GM21381 (cell line): ENCODE measurements at regions not wholly inside any gene's neighbourhood (a gene's known extent, or its start where the extent isn't known, plus 50 kb on each side); places are given as distances from the start of the nearest gene placed in this dataset.

Source experiments
- ATAC-seq: cut with Tn5 transposase; IDR thresholded peaks from one replicate; pipeline ENCODE4 v1.9.1; 2021; ENCODE audit warnings: mild to moderate bottlenecking, moderate library complexity; ENCODE audit not compliant: unreplicated experiment

DNA sequence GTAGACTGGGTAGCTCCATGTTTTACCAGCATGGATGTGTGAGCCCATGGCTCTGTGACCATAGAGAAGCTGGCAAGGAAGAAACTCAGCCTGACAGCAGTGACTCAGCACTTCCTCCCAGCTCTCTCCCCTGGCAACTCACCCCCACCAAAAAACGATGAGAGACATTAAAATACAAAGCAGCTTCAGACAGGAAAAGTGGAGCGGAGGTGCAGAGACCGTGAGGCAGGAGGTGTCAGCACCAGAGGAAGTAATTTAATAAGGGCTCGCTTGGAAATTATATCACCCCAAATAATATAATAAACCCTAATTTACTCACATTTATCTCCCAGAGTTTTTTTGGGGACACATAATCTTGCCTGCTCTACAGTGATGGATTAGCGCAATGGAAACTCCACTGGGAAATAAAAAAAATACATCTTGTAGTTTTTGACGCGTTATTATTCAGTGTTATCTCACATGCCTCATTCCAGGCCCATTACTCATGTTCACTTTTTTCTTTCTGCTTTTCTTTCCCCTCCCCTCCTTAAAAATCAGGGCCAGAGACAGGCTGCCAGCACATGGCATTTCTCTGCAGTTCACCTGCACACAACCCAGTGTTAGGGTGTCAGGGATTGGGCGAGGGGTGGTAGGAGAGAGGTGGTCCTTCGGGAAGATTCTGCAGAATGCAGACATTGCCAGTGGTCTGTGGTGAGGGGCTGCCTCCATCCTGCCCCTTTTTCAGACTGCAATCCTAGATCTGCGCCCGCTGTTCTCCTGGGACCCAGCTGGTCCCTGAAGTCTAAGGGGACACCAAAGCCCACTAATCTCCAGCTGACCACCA, 170.8 kb downstream of the BUD13 start:
- no peak for ATAC-seq

- ATAC-seq, result no peak
Observed at GRCh38 chr11:116600930-116601329, 171.9 kb downstream of the BUD13 start.

GRCh38 chr11:116598556-116598955, 174.2 kb downstream of the BUD13 start:
- no peak for ATAC-seq

DNA sequence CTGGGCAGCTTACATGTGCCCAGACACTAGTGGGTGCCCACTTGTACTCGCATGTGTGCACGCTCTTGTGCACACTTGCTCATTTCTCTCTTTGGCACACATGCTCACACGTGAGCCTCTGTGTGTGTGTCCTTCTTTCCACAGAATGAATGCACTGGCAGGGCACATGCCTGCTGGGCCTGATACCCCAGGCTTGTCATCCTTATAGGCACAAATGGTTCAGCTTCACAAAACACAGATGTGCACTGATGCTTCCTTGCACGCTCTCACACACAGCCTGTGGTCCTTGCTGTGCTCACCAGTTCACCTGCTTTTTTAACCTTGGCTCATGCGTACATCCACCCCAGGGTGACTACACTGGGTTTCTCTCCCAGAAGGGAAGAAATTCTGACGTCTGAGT, 174.8 kb downstream of the BUD13 start:
- no peak for ATAC-seq

DNA sequence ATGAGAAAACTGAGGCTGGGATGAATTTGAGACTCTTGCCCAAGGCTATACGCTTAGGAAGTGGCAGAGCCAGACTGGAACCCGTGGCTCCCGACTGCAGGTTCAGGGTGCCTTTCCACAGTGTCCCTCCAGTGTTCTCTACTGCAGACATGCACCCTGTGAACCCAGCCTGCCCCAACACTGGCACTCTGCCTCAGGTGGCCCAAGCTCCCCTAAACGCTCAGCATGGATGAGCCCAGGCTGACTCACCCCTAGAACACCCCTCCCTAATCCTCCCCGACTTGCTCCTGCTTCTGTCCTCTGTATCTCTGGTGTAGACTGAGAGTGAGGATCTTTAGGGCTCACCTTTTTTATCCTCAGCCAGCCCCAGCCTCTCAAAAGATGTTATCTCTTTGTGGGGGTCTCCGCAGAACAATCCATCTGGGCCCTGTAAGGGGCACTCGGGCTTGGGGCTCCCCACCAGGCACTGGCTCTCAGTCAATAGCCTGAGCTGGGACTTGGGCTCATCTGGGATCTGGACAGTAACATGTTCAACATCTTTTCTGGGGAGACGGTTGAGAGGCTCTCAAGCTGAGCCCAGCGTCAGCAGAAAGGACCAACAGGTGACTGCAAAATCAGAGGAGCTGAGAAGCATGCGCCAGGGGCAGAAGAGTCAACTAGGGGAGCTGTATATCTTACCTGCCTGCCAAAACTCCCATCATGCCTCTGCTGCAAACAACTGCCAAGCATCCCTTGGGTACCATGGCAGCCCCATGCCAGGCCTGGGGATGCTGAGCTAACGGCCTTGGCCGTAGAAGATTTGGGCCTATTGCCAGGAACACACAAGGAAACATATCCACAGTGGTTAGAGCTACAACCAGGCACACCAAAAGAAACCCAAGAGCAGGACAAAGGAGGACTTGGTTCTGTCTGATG, 176.2 kb downstream of the BUD13 start:
- no peak for ATAC-seq

- ATAC-seq, result no peak
Observed at GRCh38 chr11:116595305-116595880, 177.4 kb downstream of the BUD13 start.

- no peak for ATAC-seq
Observed at GRCh38 chr11:116590844-116591570, 181.8 kb downstream of the BUD13 start.

GRCh38 chr11:116589402-116589801, 183.4 kb downstream of the BUD13 start:
- no peak for ATAC-seq

GRCh38 chr11:116586392-116586791, 186.4 kb downstream of the BUD13 start:
- no peak for ATAC-seq

DNA sequence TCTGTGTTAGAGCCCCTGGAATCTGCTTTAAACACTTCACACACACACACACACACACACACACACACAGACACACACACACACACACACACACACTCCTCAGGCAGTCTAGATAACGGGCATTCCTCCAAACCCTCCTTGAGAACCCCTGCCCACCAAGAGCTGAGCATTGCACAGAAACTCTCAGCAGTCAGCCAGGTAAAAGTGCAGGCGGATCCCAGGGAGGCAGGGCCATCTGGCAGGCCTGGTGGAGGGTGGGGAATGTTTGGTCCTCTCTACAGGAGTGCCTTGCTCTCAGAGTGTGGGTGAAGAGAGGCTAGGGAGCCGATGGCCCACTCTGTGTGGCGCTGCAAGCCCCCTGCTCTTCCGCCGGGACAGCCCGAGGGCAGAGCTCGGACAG, 190.2 kb downstream of the BUD13 start:
- no peak for ATAC-seq

- no peak for ATAC-seq
Observed at GRCh38 chr11:116581349-116581748, 191.4 kb downstream of the BUD13 start.

GRCh38 chr11:116580799-116581198, 192.0 kb downstream of the BUD13 start:
- ATAC-seq, result no peak

GRCh38 chr11:116579857-116580727, 192.7 kb downstream of the BUD13 start:
- ATAC-seq, result no peak

GRCh38 chr11:116579031-116579653, 193.6 kb downstream of the BUD13 start:
- no peak for ATAC-seq

DNA sequence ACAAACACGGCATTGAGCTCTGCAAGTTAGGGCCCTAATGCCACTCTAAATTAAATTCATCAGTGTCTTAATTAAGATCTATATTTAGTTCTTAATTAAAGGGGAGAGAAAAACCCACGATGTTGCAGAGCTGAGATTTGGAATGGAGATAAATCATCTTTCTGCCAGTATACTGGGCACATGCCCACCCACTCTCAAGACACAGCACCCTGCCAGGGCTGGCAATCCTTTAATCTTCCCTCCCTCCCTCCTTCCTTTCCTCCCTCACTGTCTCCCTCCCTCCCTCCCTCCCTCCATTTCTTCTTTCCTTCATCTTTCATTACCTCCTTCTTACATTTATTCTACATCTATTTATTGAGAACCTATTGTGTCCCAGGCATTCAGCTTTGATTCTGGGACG, 194.8 kb downstream of the BUD13 start:
- no peak for ATAC-seq

DNA sequence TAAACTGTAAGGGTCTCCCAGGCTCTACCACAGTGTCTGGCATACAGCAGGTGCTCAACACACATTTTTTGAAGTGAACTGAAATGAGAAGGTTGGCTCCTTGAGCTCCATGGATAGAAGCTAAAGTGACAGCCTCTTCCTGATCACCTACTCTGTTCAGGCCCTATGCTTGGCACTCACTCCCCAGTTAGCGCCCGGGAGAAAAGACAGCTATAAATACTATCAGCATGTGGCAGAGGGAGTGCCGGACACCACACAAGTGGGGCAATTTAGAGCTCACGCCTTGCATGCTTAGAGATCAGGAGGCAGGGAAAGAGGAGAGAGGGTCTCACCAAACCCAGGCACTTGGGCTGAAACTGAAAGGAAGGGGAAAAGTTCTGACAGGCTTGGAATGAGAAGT, 195.5 kb downstream of the BUD13 start:
- no peak for ATAC-seq

GRCh38 chr11:116576526-116576925, 196.3 kb downstream of the BUD13 start:
- ATAC-seq, result no peak

GRCh38 chr11:116567721-116568242, 205.0 kb downstream of the BUD13 start:
- ATAC-seq, result no peak

- no peak for ATAC-seq
Observed at GRCh38 chr11:116563712-116564047, 209.1 kb downstream of the BUD13 start.
